ENCODE measurements at regions not wholly inside any gene's neighbourhood (a gene's known extent, or its start where the extent isn't known, plus 50 kb on each side); places are given as distances from the start of the nearest gene placed in this dataset.
"Not testable (repeated sequence)": the region's sequence is repeated elsewhere in the genome, so short reads cannot be mapped to it uniquely, and the experiment has no call there.

- no peak for DNase-seq (ENCODE audit: low read depth in 2 of 2)
These were observed 547.3 kb upstream of the FANCL start for GRCh38 chr2:58788402-58788801.

GRCh38 chr2:58770846-58771245, 529.7 kb upstream of the FANCL start:
- no peak for DNase-seq (ENCODE audit: low read depth in 2 of 2)

GRCh38 chr2:58769864-58770234, 528.7 kb upstream of the FANCL start:
- DNase-seq (ENCODE audit: low read depth in 2 of 2) = no peak

GRCh38 chr2:58769111-58769863, 528.2 kb upstream of the FANCL start:
- DNase-seq (ENCODE audit: low read depth in 2 of 2) = no peak

GRCh38 chr2:58768715-58769080, 527.6 kb upstream of the FANCL start:
- no peak for DNase-seq (ENCODE audit: low read depth in 2 of 2)

GRCh38 chr2:58767828-58768714, 526.9 kb upstream of the FANCL start:
- DNase-seq (ENCODE audit: low read depth in 2 of 2) = no peak

- DNase-seq (ENCODE audit: low read depth in 2 of 2) = no peak
These were observed 523.4 kb upstream of the FANCL start for GRCh38 chr2:58764338-58765104.

- DNase-seq (ENCODE audit: low read depth in 2 of 2) = peak in 1 of 2 donors; percentile 2
These were observed 521.2 kb upstream of the FANCL start for GRCh38 chr2:58762176-58762781.

GRCh38 chr2:58757971-58758370, 516.8 kb upstream of the FANCL start:
- no peak for DNase-seq (ENCODE audit: low read depth in 2 of 2)

GRCh38 chr2:58756336-58756735, 515.2 kb upstream of the FANCL start:
- no peak for DNase-seq (ENCODE audit: low read depth in 2 of 2)

- DNase-seq (ENCODE audit: low read depth in 2 of 2) = not testable (repeated sequence)
These were observed 511.4 kb upstream of the FANCL start for GRCh38 chr2:58752507-58752906.

GRCh38 chr2:58751676-58752075, 510.6 kb upstream of the FANCL start:
- DNase-seq (ENCODE audit: low read depth in 2 of 2) = not testable (repeated sequence)

- no peak for DNase-seq (ENCODE audit: low read depth in 2 of 2)
These were observed 507.9 kb upstream of the FANCL start for GRCh38 chr2:58749041-58749440.

GRCh38 chr2:58745334-58745733, 504.2 kb upstream of the FANCL start:
- DNase-seq (ENCODE audit: low read depth in 2 of 2) = not testable (repeated sequence)

GRCh38 chr2:58740426-58740825, 499.3 kb upstream of the FANCL start:
- DNase-seq (ENCODE audit: low read depth in 2 of 2) = no peak

- no peak for DNase-seq (ENCODE audit: low read depth in 2 of 2)
These were observed 497.9 kb upstream of the FANCL start for GRCh38 chr2:58739033-58739432.

- no peak for DNase-seq (ENCODE audit: low read depth in 2 of 2)
These were observed 493.2 kb upstream of the FANCL start for GRCh38 chr2:58734365-58734764.

GRCh38 chr2:58732999-58733398, 491.9 kb upstream of the FANCL start:
- no peak for DNase-seq (ENCODE audit: low read depth in 2 of 2)

- DNase-seq (ENCODE audit: low read depth in 2 of 2) = no peak
These were observed 490.4 kb upstream of the FANCL start for GRCh38 chr2:58731488-58731869.

- DNase-seq (ENCODE audit: low read depth in 2 of 2) = no peak
These were observed 489.8 kb upstream of the FANCL start for GRCh38 chr2:58730764-58731487.

GRCh38 chr2:58727981-58728656, 487.0 kb upstream of the FANCL start:
- no peak for DNase-seq (ENCODE audit: low read depth in 2 of 2)

Measured in stimulated activated CD8-positive, alpha-beta memory T cell treated with anti-CD3 and anti-CD28 coated beads, Interleukin-15, amount 100 ng/mL, for 48 hours (primary cell).